ENCODE measurements at regions not wholly inside any gene's neighbourhood (a gene's known extent, or its start where the extent isn't known, plus 50 kb on each side); places are given as distances from the start of the nearest gene placed in this dataset.

- 75 to 85% methylated on average over 9 of the region's 9 CpGs for WGBS, 2 donors
- intact Hi-C loops (cut with DNase I), result no loop called here
- no peaks in the 10 kb centered on the region for H3K27me3 ChIP-seq (ENCODE audit: control insufficient read depth in 1 of 2, insufficient read depth in 2 of 2, low read length in 1 of 2)
- H3K27ac ChIP-seq (ENCODE audit: low read depth in 1 of 2, low read length in 2 of 2), result no peak overlapping the region
- ATAC-seq (ENCODE audit: low FRiP score) (no peak), DNase-seq (no peak)
- no peaks in the 10 kb centered on the region for H3K9me3 ChIP-seq (ENCODE audit: control insufficient read depth, low read length)
- no peaks in the 10 kb centered on the region for H3K36me3 ChIP-seq (ENCODE audit: control insufficient read depth in 1 of 2, insufficient read depth in 2 of 2, low read length in 1 of 2)
- no peak overlapping the region for H3K4me3 ChIP-seq (ENCODE audit: low read length in 2 of 2)
- H3K4me1 ChIP-seq (ENCODE audit: control insufficient read depth in 1 of 2, insufficient read depth in 2 of 2, low read length in 2 of 2), result peaks cover 0 to 4% of the 10 kb centered on the region in 2 donors
Measured at GRCh38 chr3:30245858-30246622, 360.4 kb upstream of the TGFBR2 start.

GRCh38 chr3:30248423-30248822 is 358.0 kb upstream of the TGFBR2 start:
- peaks cover 0 to 2% of the 10 kb centered on the region in 2 donors for H3K4me1 ChIP-seq (ENCODE audit: control insufficient read depth in 1 of 2, insufficient read depth in 2 of 2, low read length in 2 of 2)
- no peaks in the 10 kb centered on the region for H3K36me3 ChIP-seq (ENCODE audit: control insufficient read depth in 1 of 2, insufficient read depth in 2 of 2, low read length in 1 of 2)
- H3K27ac ChIP-seq (ENCODE audit: low read depth in 1 of 2, low read length in 2 of 2), result no peak overlapping the region
- DNase-seq (no peak), ATAC-seq (ENCODE audit: low FRiP score) (no peak)
- WGBS, 2 donors, result 82 to 87% methylated on average over 1 of the region's 1 CpG
- H3K27me3 ChIP-seq (ENCODE audit: control insufficient read depth in 1 of 2, insufficient read depth in 2 of 2, low read length in 1 of 2), result no peaks in the 10 kb centered on the region
- H3K9me3 ChIP-seq (ENCODE audit: control insufficient read depth, low read length), result no peaks in the 10 kb centered on the region
- intact Hi-C loops (cut with DNase I), result no loop called here
- H3K4me3 ChIP-seq (ENCODE audit: low read length in 2 of 2), result no peak overlapping the region

DNA sequence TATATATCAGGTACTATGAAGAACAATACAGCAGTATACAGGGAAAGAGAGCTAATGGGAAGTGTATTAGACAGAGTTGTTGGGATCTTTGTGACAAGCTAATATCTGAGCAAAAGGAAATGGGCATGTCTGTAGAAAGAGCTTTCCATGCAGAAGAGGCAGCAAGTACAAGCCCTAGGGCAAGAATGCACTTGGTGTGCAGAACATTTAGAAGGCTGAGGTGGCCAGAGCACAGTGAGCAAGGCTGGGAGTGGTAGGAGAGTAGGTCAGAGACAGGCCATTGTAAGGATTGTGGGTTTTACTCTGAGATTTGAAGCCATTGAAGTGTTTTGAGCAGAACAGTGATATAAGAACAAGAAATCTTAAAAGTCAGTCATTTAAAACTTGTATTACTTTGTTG is 353.9 kb upstream of the TGFBR2 start:
- DNase-seq, result no peak
- no peaks in the 10 kb centered on the region for H3K4me1 ChIP-seq (ENCODE audit: control insufficient read depth in 1 of 2, insufficient read depth in 2 of 2, low read length in 2 of 2)
- no peak for ATAC-seq (ENCODE audit: low FRiP score)
- H3K4me3 ChIP-seq (ENCODE audit: low read length in 2 of 2), result no peak overlapping the region
- no peaks in the 10 kb centered on the region for H3K27me3 ChIP-seq (ENCODE audit: control insufficient read depth in 1 of 2, insufficient read depth in 2 of 2, low read length in 1 of 2)
- intact Hi-C loops (cut with DNase I), result no loop called here
- H3K9me3 ChIP-seq (ENCODE audit: control insufficient read depth, low read length), result no peaks in the 10 kb centered on the region
- H3K36me3 ChIP-seq (ENCODE audit: control insufficient read depth in 1 of 2, insufficient read depth in 2 of 2, low read length in 1 of 2), result no peaks in the 10 kb centered on the region
- no peak overlapping the region for H3K27ac ChIP-seq (ENCODE audit: low read depth in 1 of 2, low read length in 2 of 2)

DNA sequence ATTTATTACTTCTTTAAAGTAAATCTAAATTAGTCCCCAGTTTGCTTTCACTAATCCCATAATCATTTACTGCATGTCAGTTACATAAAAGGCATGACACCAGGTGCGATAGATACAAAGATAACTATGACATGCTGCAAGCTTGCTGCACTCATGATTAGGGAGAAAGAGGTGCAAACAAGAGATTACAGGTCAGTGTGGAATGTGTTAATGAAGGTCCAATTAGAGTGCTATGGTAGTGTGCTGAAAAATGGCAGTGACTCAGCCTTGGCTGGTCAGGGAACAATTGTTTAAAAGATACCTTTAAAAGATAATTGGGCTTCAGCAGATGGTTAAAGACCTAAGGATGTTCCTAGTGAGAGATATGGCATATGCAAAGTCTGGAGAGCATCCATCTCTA is 352.6 kb upstream of the TGFBR2 start:
- 94 to 97% methylated on average over 1 of the region's 1 CpG for WGBS, 2 donors
- Histone ChIP-seq H3K9me3 (ENCODE audit: control insufficient read depth, low read length) (no peaks in the 10 kb centered on the region), H3K27me3 (ENCODE audit: control insufficient read depth in 1 of 2, insufficient read depth in 2 of 2, low read length in 1 of 2) (no peaks in the 10 kb centered on the region), H3K4me3 (ENCODE audit: low read length in 2 of 2) (no peak overlapping the region), H3K4me1 (ENCODE audit: control insufficient read depth in 1 of 2, insufficient read depth in 2 of 2, low read length in 2 of 2) (no peaks in the 10 kb centered on the region), H3K36me3 (ENCODE audit: control insufficient read depth in 1 of 2, insufficient read depth in 2 of 2, low read length in 1 of 2) (no peaks in the 10 kb centered on the region), H3K27ac (ENCODE audit: low read depth in 1 of 2, low read length in 2 of 2) (no peak overlapping the region)
- DNase-seq (no peak), ATAC-seq (ENCODE audit: low FRiP score) (no peak)
- intact Hi-C loops (cut with DNase I), result loop anchor here in 1 of 2 donors (1.0 kb wide), 1 partner anchor 8 kb away; no protein-coding TSS in a partner anchor

DNA sequence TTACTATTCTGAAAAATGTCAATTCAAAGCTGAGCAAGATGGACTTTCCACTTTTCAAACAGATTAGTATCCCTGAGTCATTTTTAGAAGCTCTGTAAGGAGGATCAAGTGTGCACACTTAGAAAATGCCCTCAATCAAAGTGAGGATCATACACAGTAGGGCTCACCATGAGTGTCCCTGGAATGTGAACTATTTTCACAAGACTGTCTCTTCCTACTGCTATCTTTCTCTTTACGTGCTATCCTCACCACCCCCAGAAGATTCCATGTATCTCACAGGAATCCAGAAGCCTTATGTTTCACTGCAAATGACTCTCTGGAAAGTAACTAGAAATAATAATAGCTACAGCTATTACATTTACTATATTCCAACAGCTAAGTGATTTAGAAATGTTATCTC is 349.9 kb upstream of the TGFBR2 start:
- DNase-seq (no peak), ATAC-seq (ENCODE audit: low FRiP score) (no peak)
- intact Hi-C loops (cut with DNase I), result no loop called here
- H3K27me3 ChIP-seq (ENCODE audit: control insufficient read depth in 1 of 2, insufficient read depth in 2 of 2, low read length in 1 of 2), result no peaks in the 10 kb centered on the region
- no peak overlapping the region for H3K27ac ChIP-seq (ENCODE audit: low read depth in 1 of 2, low read length in 2 of 2)
- 87 to 97% methylated on average over 1 of the region's 1 CpG for WGBS, 2 donors
- no peak overlapping the region for H3K4me3 ChIP-seq (ENCODE audit: low read length in 2 of 2)
- no peaks in the 10 kb centered on the region for H3K36me3 ChIP-seq (ENCODE audit: control insufficient read depth in 1 of 2, insufficient read depth in 2 of 2, low read length in 1 of 2)
- no peaks in the 10 kb centered on the region for H3K9me3 ChIP-seq (ENCODE audit: control insufficient read depth, low read length)
- H3K4me1 ChIP-seq (ENCODE audit: control insufficient read depth in 1 of 2, insufficient read depth in 2 of 2, low read length in 2 of 2), result peaks cover 0 to 6% of the 10 kb centered on the region in 2 donors

GRCh38 chr3:30258426-30259392 is 347.7 kb upstream of the TGFBR2 start:
- intact Hi-C loops (cut with DNase I), result no loop called here
- WGBS, 2 donors, result 91% methylated on average over 4 of the region's 4 CpGs
- H3K27me3 ChIP-seq (ENCODE audit: control insufficient read depth in 1 of 2, insufficient read depth in 2 of 2, low read length in 1 of 2), result no peaks in the 10 kb centered on the region

DNA sequence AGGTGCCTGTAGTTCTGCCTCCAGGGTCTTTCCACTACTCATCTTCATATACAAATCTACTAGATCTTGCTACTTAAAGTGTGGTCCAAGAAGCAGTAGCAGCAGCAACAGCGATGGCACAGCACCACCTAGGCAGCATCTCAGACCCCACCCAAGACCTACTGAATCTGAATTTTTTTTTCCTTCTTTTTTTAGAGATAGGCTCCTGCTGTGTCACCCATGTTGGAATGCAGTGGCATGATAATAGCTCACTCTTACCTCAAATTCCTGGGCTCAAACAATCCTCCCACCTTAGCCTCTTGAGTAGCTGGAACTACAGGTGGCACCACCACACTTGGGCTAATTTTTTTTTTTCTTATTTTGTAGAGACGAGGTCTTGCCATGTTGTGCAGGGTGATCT is 346.7 kb upstream of the TGFBR2 start:
- H3K36me3 ChIP-seq (ENCODE audit: control insufficient read depth in 1 of 2, insufficient read depth in 2 of 2, low read length in 1 of 2), result no peaks in the 10 kb centered on the region
- H3K27me3 ChIP-seq (ENCODE audit: control insufficient read depth in 1 of 2, insufficient read depth in 2 of 2, low read length in 1 of 2), result no peaks in the 10 kb centered on the region
- no peak for DNase-seq
- WGBS, 2 donors, result 96 to 97% methylated on average over 2 of the region's 2 CpGs
- no peak for ATAC-seq (ENCODE audit: low FRiP score)
- no peak overlapping the region for H3K27ac ChIP-seq (ENCODE audit: low read depth in 1 of 2, low read length in 2 of 2)
- intact Hi-C loops (cut with DNase I), result no loop called here
- no peak overlapping the region for H3K4me3 ChIP-seq (ENCODE audit: low read length in 2 of 2)
- H3K9me3 ChIP-seq (ENCODE audit: control insufficient read depth, low read length), result no peaks in the 10 kb centered on the region
- peaks cover 1 to 6% of the 10 kb centered on the region in 2 donors for H3K4me1 ChIP-seq (ENCODE audit: control insufficient read depth in 1 of 2, insufficient read depth in 2 of 2, low read length in 2 of 2)

More at GRCh38 chr3:30258426-30259392, 347.7 kb upstream of the TGFBR2 start:
- Histone ChIP-seq H3K9me3 (ENCODE audit: control insufficient read depth, low read length) (no peaks in the 10 kb centered on the region), H3K36me3 (ENCODE audit: control insufficient read depth in 1 of 2, insufficient read depth in 2 of 2, low read length in 1 of 2) (no peaks in the 10 kb centered on the region), H3K4me1 (ENCODE audit: control insufficient read depth in 1 of 2, insufficient read depth in 2 of 2, low read length in 2 of 2) (peaks cover 1 to 6% of the 10 kb centered on the region in 2 donors), H3K27ac (ENCODE audit: low read depth in 1 of 2, low read length in 2 of 2) (no peak overlapping the region), H3K4me3 (ENCODE audit: low read length in 2 of 2) (no peak overlapping the region)
- ATAC-seq (ENCODE audit: low FRiP score) (no peak), DNase-seq (no peak)

- intact Hi-C loops (cut with DNase I), result no loop called here
- ATAC-seq (ENCODE audit: low FRiP score) (no peak), DNase-seq (no peak)
- no peak overlapping the region for H3K4me3 ChIP-seq (ENCODE audit: low read length in 2 of 2)
- no peaks in the 10 kb centered on the region for H3K36me3 ChIP-seq (ENCODE audit: control insufficient read depth in 1 of 2, insufficient read depth in 2 of 2, low read length in 1 of 2)
- H3K4me1 ChIP-seq (ENCODE audit: control insufficient read depth in 1 of 2, insufficient read depth in 2 of 2, low read length in 2 of 2), result peaks cover 1 to 6% of the 10 kb centered on the region in 2 donors
- no peaks in the 10 kb centered on the region for H3K9me3 ChIP-seq (ENCODE audit: control insufficient read depth, low read length)
- WGBS, 2 donors, result 12 to 17% methylated on average over 3 of the region's 3 CpGs
- H3K27me3 ChIP-seq (ENCODE audit: control insufficient read depth in 1 of 2, insufficient read depth in 2 of 2, low read length in 1 of 2), result no peaks in the 10 kb centered on the region
- H3K27ac ChIP-seq (ENCODE audit: low read depth in 1 of 2, low read length in 2 of 2), result no peak overlapping the region
Measured at GRCh38 chr3:30260762-30261161, 345.6 kb upstream of the TGFBR2 start.

All from aorta (tissue), 5 donors.